Neural crest cell (in vitro differentiated cells): ENCODE measurements at regions not wholly inside any gene's neighbourhood (a gene's known extent, or its start where the extent isn't known, plus 50 kb on each side); places are given as distances from the start of the nearest gene placed in this dataset.
A peak's percentile ranks its signal among the peaks of the same experiment; 100 is the strongest.

Experiments
- DNase-seq: peaks from one replicate; pipeline ENCODE4 v3.0.0; 2021; ENCODE audit warnings: low read depth, mixed read lengths, low spot score
- H3K27ac Mint-ChIP-seq: one replicate; pipeline ENCODE4 v1.8.0; 2021; ENCODE audit warnings: mild to moderate bottlenecking, mixed read lengths; ENCODE audit not compliant: unreplicated experiment
- H3K27me3 Mint-ChIP-seq: 2 replicates; pipeline ENCODE4 v1.8.0; 2021; ENCODE audit warnings: low read depth, mild to moderate bottlenecking, mixed read lengths
- H3K36me3 Mint-ChIP-seq: 2 replicates; pipeline ENCODE4 v1.8.0; 2021; ENCODE audit warnings: low read depth, mild to moderate bottlenecking, mixed read lengths
- H3K4me1 Mint-ChIP-seq: 2 replicates; pipeline ENCODE4 v1.8.0; 2021; ENCODE audit warnings: mixed read lengths
- H3K4me3 Mint-ChIP-seq: one replicate; pipeline ENCODE4 v1.8.0; 2021; ENCODE audit warnings: mild to moderate bottlenecking, mixed read lengths
- H3K9me3 Mint-ChIP-seq: 2 replicates; pipeline ENCODE4 v1.8.0; 2021; ENCODE audit warnings: mixed read lengths
- TF ChIP-seq, protein P1 (sequence below): fragments of 200-600 bp; sonication (generic); conservative IDR thresholded peaks from 2 replicates; pipeline ENCODE4 v1.5.0; 2021; ENCODE audit warnings: antibody characterized with exemption, mild to moderate bottlenecking

- Mint-ChIP-seq H3K4me1 (peaks cover 8% of the 10 kb centered on the region), H3K36me3 (peaks cover 4% of the 10 kb centered on the region), H3K9me3 (peaks cover 3% of the 10 kb centered on the region), H3K27me3 (no peaks in the 10 kb centered on the region), H3K4me3 (no peak overlapping the region), H3K27ac (no peak overlapping the region)
- TF ChIP-seq, protein P1, sequence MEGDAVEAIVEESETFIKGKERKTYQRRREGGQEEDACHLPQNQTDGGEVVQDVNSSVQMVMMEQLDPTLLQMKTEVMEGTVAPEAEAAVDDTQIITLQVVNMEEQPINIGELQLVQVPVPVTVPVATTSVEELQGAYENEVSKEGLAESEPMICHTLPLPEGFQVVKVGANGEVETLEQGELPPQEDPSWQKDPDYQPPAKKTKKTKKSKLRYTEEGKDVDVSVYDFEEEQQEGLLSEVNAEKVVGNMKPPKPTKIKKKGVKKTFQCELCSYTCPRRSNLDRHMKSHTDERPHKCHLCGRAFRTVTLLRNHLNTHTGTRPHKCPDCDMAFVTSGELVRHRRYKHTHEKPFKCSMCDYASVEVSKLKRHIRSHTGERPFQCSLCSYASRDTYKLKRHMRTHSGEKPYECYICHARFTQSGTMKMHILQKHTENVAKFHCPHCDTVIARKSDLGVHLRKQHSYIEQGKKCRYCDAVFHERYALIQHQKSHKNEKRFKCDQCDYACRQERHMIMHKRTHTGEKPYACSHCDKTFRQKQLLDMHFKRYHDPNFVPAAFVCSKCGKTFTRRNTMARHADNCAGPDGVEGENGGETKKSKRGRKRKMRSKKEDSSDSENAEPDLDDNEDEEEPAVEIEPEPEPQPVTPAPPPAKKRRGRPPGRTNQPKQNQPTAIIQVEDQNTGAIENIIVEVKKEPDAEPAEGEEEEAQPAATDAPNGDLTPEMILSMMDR: no peak
- DNase-seq: no peak
Observed at GRCh38 chr21:39124681-39125251, 58.5 kb downstream of the PSMG1 start.

GRCh38 chr21:39123375-39123774 lies 59.9 kb downstream of the PSMG1 start:
- Mint-ChIP-seq H3K36me3 (peaks cover 4% of the 10 kb centered on the region), H3K9me3 (peaks cover 3% of the 10 kb centered on the region), H3K4me3 (no peak overlapping the region), H3K27me3 (no peaks in the 10 kb centered on the region), H3K4me1 (peaks cover 8% of the 10 kb centered on the region), H3K27ac (no peak overlapping the region)
- TF ChIP-seq, protein P1: no peak
- DNase-seq: no peak

GRCh38 chr21:39121600-39122355 lies 61.5 kb downstream of the PSMG1 start:
- DNase-seq: no peak

DNA sequence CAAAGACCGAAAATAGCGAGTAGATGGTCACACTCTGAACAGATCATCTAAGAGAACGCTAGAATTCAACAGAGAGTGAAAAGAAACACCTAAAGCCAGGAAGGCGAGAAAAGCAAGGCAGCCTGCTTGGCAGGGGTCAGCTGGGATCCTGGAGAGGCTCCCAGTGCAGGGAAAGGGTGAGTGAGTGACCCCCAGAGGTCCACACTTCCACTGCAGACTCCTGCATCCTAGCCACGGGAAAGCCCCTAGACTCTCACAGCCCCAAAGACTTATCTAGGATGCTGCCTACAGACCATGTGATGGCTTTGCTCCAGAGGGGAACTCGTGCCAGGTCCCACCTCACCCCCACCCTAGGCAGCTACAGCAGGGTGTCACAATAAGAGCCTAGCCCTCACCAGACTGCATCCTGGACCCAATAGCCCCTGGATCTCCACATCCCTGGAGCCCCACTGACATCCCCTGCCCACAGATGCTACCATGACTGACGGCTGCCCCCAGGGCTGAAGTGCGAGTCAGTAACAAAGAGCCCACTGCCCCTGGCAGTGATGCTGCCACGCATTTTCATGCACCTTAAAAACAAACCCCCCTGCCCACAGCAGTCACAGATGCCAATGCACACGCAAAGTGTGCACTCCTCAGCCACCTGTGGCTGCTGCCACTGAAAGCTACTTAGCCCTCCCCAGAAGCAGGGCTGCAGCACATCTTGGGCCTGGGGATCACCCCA lies 62.2 kb downstream of the PSMG1 start:
- peaks cover 3% of the 10 kb centered on the region for H3K9me3 Mint-ChIP-seq
- no peak overlapping the region for H3K27ac Mint-ChIP-seq
- H3K27me3 Mint-ChIP-seq: no peaks in the 10 kb centered on the region
- TF ChIP-seq, protein P1: no peak
- H3K4me1 Mint-ChIP-seq: peaks cover 7% of the 10 kb centered on the region
- no peak for DNase-seq
- no peak overlapping the region for H3K4me3 Mint-ChIP-seq
- peaks cover 4% of the 10 kb centered on the region for H3K36me3 Mint-ChIP-seq

More at GRCh38 chr21:39121600-39122355, 61.5 kb downstream of the PSMG1 start:
- Mint-ChIP-seq H3K27ac (no peak overlapping the region), H3K4me1 (peaks cover 8% of the 10 kb centered on the region), H3K4me3 (no peak overlapping the region), H3K9me3 (peaks cover 3% of the 10 kb centered on the region), H3K27me3 (no peaks in the 10 kb centered on the region), H3K36me3 (peaks cover 4% of the 10 kb centered on the region)
- TF ChIP-seq, protein P1: no peak

DNA sequence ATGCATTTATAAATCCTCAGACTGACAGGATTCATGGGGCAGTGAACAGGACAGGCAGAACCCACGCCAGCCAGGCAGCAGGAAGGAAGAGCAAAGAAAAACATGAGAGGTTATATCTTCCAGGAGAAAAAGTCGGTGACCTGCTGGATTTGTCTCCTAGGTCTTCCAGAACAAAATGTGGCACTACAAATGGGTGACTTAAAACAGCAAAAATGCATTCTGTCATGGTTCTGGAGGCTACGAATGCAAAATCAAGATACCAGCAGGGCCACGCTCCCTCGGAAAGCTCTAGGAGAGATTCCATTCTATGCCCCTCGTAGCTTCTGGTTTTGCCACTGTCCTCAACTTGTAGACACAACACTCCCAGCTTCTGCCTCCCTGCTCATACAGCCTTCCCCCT lies 63.4 kb downstream of the PSMG1 start:
- no peaks in the 10 kb centered on the region for H3K27me3 Mint-ChIP-seq
- peaks cover 4% of the 10 kb centered on the region for H3K4me1 Mint-ChIP-seq
- peaks cover 4% of the 10 kb centered on the region for H3K36me3 Mint-ChIP-seq
- H3K27ac Mint-ChIP-seq: peak overlapping the region; percentile 5
- no peak for DNase-seq
- TF ChIP-seq, protein P1: no peak
- no peak overlapping the region for H3K4me3 Mint-ChIP-seq
- H3K9me3 Mint-ChIP-seq: peaks cover 3% of the 10 kb centered on the region
